ENCODE measurements at regions not wholly inside any gene's neighbourhood (a gene's known extent, or its start where the extent isn't known, plus 50 kb on each side); places are given as distances from the start of the nearest gene placed in this dataset.

DNA sequence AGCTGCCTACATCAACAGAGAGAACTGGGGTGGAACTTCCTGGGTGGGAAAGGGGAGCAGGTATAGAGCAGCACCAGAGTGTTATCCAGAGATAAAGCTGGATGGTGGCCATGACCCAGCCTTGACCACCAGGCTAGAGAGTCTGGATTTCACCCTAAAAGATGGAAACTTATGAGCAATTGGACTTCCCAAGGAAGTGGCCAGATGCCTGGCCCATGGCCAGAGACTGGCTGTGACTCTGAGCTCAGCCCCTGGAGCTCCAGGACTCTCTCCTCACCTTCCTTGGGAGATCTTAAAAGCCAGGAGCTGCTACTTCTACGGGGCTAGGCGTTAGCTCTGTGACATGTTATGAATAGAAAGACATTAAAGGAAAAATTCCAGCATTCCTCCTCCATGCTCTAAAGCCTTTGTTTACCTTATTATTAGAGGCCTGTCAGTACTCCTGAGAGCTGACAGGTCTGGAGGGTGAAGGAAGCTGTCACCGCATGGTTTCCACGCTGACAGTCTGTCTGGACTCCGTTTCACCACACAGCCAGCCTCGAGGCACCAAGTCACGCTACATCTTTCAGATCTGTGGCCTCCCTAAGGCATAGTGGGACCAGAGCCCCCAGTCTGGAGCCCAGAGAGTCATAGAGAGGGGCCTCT lies 260.0 kb upstream of the SIX2 start:
- DNase-seq (ENCODE audit: insufficient read length, low spot score) = no peak
- TF ChIP-seq PAX5 (IDR thresholded peaks at IDR 0.05; ENCODE audit: insufficient read depth, low read length, severe bottlenecking) (no peak), POLR2A (IDR thresholded peaks at IDR 0.05; ENCODE audit: low read depth, low read length) (no peak), POU2F2 (IDR thresholded peaks at IDR 0.05; ENCODE audit: low read depth, low read length) (no peak), TAF1 (IDR thresholded peaks at IDR 0.05; ENCODE audit: low read depth, low read length) (no peak), POLR2AphosphoS5 (IDR thresholded peaks at IDR 0.05; ENCODE audit: low read depth, low read length) (no peak)
- no peak for FAIRE-seq

DNA sequence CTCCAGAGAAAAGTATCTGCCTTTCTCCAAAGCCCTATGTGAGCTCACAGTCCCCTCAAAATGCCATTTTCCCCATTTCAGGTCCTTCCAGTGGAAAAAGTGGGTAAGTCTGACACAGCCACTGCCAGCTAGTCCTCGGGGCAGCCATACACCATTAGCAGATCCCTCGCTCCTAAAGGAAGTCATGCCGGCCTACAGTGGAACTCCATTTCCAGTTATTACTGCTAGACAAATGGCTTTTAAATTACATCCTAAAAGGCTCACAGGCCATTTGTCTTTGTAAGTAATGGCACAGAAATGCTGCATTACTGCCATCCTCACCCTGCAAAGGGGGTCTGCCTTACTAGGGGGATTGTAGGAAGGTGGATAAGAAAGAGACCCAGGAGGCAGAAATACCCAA lies 259.4 kb upstream of the SIX2 start:
- FAIRE-seq (no peak), DNase-seq (ENCODE audit: insufficient read length, low spot score) (no peak)
- TF ChIP-seq TAF1 (IDR thresholded peaks at IDR 0.05; ENCODE audit: low read depth, low read length) = no peak
- TF ChIP-seq POLR2AphosphoS5 (IDR thresholded peaks at IDR 0.05; ENCODE audit: low read depth, low read length) = no peak
- no peak for TF ChIP-seq SPI1 (IDR thresholded peaks at IDR 0.05; ENCODE audit: low read depth, low read length)
- no peak for TF ChIP-seq POLR2A (IDR thresholded peaks at IDR 0.05; ENCODE audit: low read depth, low read length)
- no peak for TF ChIP-seq PAX5 (IDR thresholded peaks at IDR 0.05; ENCODE audit: insufficient read depth, low read length, severe bottlenecking)
- no peak for TF ChIP-seq POU2F2 (IDR thresholded peaks at IDR 0.05; ENCODE audit: low read depth, low read length)

DNA sequence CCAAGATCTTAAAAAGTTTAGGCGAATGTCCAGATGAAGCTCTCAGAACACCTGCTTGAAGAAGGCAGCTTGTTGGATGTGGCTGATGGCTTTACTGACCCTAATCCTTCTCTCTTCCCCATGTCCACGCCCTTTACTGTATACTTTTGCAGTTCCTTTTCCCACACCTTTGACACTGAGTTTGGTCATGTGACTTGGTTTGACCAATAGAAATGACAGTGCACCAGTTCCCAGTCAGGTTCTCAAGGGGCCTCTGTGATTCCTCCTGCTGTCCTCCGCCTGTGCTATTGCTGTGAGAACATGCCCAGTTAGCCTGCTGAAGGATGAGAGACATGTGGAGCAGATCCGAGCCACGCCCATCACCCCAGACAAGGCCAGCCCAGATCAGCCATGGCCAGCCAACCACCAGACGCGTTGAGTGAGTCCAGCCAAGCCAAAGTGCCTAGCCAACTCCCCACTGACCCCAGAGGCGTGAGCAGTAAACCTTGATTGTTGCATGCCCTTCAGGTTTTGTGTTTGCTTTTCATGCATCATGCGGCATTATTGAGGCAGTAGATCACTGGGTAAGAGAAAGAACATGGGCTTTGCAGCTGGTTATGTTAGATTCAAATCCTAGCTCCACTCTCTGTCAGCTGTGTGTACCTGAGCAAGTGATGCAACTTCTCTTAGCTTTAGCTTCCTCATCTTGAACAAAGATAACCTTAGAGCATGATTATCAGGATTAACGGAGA lies 258.0 kb upstream of the SIX2 start:
- FAIRE-seq (no peak), DNase-seq (ENCODE audit: insufficient read length, low spot score) (no peak)

GRCh38 chr2:45265336-45265735 lies 256.1 kb upstream of the SIX2 start:
- no peak for DNase-seq (ENCODE audit: insufficient read length, low spot score)
- TF ChIP-seq TAF1 (IDR thresholded peaks at IDR 0.05; ENCODE audit: low read depth, low read length) = no peak
- TF ChIP-seq POLR2AphosphoS5 (IDR thresholded peaks at IDR 0.05; ENCODE audit: low read depth, low read length) = no peak
- TF ChIP-seq SPI1 (IDR thresholded peaks at IDR 0.05; ENCODE audit: low read depth, low read length) = no peak
- no peak for TF ChIP-seq POLR2A (IDR thresholded peaks at IDR 0.05; ENCODE audit: low read depth, low read length)
- no peak for TF ChIP-seq PAX5 (IDR thresholded peaks at IDR 0.05; ENCODE audit: insufficient read depth, low read length, severe bottlenecking)
- TF ChIP-seq POU2F2 (IDR thresholded peaks at IDR 0.05; ENCODE audit: low read depth, low read length) = no peak
- no peak for FAIRE-seq

More for the DNA sequence above, 258.0 kb upstream of the SIX2 start:
- no peak for TF ChIP-seq TAF1 (IDR thresholded peaks at IDR 0.05; ENCODE audit: low read depth, low read length)
- TF ChIP-seq PAX5 (IDR thresholded peaks at IDR 0.05; ENCODE audit: insufficient read depth, low read length, severe bottlenecking) = no peak
- TF ChIP-seq POU2F2 (IDR thresholded peaks at IDR 0.05; ENCODE audit: low read depth, low read length) = no peak
- TF ChIP-seq POLR2A (IDR thresholded peaks at IDR 0.05; ENCODE audit: low read depth, low read length) = no peak
- TF ChIP-seq POLR2AphosphoS5 (IDR thresholded peaks at IDR 0.05; ENCODE audit: low read depth, low read length) = no peak
- TF ChIP-seq SPI1 (IDR thresholded peaks at IDR 0.05; ENCODE audit: low read depth, low read length) = no peak

DNA sequence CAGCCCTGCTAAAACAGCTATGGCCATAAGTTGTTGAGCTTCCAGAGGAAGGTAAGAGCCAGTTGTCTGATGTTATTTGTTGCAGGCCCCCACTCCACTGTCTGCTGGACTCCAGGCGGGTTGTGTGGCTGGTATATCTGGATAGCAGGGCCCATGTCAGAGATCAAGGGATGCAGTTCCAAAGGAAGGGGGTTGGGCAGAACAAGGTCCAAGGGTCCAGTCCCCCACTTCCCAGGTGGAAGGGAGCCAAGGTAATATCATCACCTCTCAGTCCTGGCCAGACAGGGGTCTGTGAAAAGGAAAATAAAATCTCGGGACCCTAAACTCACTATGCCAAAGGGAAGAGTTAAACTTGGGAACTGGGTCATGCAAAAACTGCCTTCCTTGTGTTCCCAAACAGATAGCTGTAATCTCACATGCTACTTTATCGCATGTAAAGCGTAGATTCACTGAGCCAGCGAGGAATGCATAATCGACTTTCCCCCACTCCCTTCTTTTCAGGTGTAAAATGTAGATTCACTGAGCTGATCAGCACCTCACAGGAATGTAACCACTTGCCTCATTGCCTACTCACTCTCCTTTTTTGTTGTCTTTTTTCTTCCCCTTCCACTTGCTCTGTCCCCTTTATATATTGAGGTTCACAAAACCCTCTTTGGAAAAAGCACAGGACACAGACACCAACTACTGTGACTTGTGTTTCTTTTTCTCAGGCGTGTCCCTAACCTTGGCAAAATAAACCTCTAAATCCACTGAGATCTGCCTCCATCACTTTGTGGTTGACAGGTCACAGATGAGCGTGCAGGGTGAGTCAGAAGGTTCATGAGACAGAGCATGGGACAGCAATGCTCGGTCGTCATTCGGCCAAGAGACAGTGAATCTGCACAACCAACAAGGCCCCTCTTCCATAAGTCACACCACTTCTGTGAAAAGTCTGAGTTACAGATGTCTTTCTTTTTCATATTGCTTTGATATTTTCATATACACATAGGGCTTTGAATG lies 255.3 kb upstream of the SIX2 start:
- DNase-seq (ENCODE audit: insufficient read length, low spot score) = no peak
- FAIRE-seq = no peak
- TF ChIP-seq TAF1 (IDR thresholded peaks at IDR 0.05; ENCODE audit: low read depth, low read length) (no peak), SPI1 (IDR thresholded peaks at IDR 0.05; ENCODE audit: low read depth, low read length) (no peak), PAX5 (IDR thresholded peaks at IDR 0.05; ENCODE audit: insufficient read depth, low read length, severe bottlenecking) (no peak), POLR2A (IDR thresholded peaks at IDR 0.05; ENCODE audit: low read depth, low read length) (no peak), POU2F2 (IDR thresholded peaks at IDR 0.05; ENCODE audit: low read depth, low read length) (no peak), POLR2AphosphoS5 (IDR thresholded peaks at IDR 0.05; ENCODE audit: low read depth, low read length) (no peak)

DNA sequence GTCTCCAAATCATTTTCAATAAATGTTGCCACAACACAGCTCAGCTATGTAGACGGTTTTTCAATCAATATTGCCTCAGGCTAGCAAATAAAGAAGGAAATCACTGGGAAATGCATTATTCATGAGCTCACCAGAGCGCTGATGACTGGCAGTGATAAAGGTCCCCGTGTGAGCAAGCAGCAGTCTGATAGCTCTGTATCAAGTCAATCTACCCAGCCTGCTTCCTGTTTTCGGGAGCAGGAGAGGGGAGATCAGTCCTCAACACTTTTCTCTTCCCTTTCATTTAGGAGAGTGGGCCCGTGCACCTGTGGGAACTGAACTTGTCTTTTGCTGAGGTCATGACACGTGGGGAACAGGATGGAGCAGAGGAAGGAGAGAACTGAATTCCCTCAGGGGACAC lies 253.9 kb upstream of the SIX2 start:
- FAIRE-seq (no peak), DNase-seq (ENCODE audit: insufficient read length, low spot score) (no peak)
- TF ChIP-seq SPI1 (IDR thresholded peaks at IDR 0.05; ENCODE audit: low read depth, low read length) (no peak), POLR2A (IDR thresholded peaks at IDR 0.05; ENCODE audit: low read depth, low read length) (no peak), TAF1 (IDR thresholded peaks at IDR 0.05; ENCODE audit: low read depth, low read length) (no peak), POLR2AphosphoS5 (IDR thresholded peaks at IDR 0.05; ENCODE audit: low read depth, low read length) (no peak), PAX5 (IDR thresholded peaks at IDR 0.05; ENCODE audit: insufficient read depth, low read length, severe bottlenecking) (no peak), POU2F2 (IDR thresholded peaks at IDR 0.05; ENCODE audit: low read depth, low read length) (no peak)

- FAIRE-seq (no peak), DNase-seq (ENCODE audit: insufficient read length, low spot score) (no peak)
- TF ChIP-seq POLR2AphosphoS5 (IDR thresholded peaks at IDR 0.05; ENCODE audit: low read depth, low read length) (no peak), POLR2A (IDR thresholded peaks at IDR 0.05; ENCODE audit: low read depth, low read length) (no peak), POU2F2 (IDR thresholded peaks at IDR 0.05; ENCODE audit: low read depth, low read length) (no peak), PAX5 (IDR thresholded peaks at IDR 0.05; ENCODE audit: insufficient read depth, low read length, severe bottlenecking) (no peak), TAF1 (IDR thresholded peaks at IDR 0.05; ENCODE audit: low read depth, low read length) (no peak), SPI1 (IDR thresholded peaks at IDR 0.05; ENCODE audit: low read depth, low read length) (no peak)
Measured at GRCh38 chr2:45261746-45262145, 252.5 kb upstream of the SIX2 start.

GRCh38 chr2:45260946-45261345 lies 251.7 kb upstream of the SIX2 start:
- TF ChIP-seq POU2F2 (IDR thresholded peaks at IDR 0.05; ENCODE audit: low read depth, low read length) = no peak
- TF ChIP-seq TAF1 (IDR thresholded peaks at IDR 0.05; ENCODE audit: low read depth, low read length) = no peak
- no peak for TF ChIP-seq SPI1 (IDR thresholded peaks at IDR 0.05; ENCODE audit: low read depth, low read length)
- no peak for TF ChIP-seq PAX5 (IDR thresholded peaks at IDR 0.05; ENCODE audit: insufficient read depth, low read length, severe bottlenecking)
- TF ChIP-seq POLR2A (IDR thresholded peaks at IDR 0.05; ENCODE audit: low read depth, low read length) = no peak
- DNase-seq (ENCODE audit: insufficient read length, low spot score) (no peak), FAIRE-seq (no peak)
